WTC11 (cell line): ENCODE measurements at regions not wholly inside any gene's neighbourhood (a gene's known extent, or its start where the extent isn't known, plus 50 kb on each side); places are given as distances from the start of the nearest gene placed in this dataset.

ENCODE experiments used
- CTCF ChIP-seq: fragments of 200-600 bp; IDR thresholded peaks from 2 replicates; pipeline ENCODE4 v1.8.0; 2022; ENCODE audit warnings: antibody characterized with exemption
- IRF1 ChIP-seq: sonication (generic); formaldehyde crosslinking; IDR thresholded peaks from 2 replicates; pipeline ENCODE4 v1.8.0; 2023; ENCODE audit warnings: missing genetic modification reagents

- TF ChIP-seq IRF1 (CRISPR knock-in tag) (no peak), CTCF (no peak)
Observed at GRCh38 chr4:43864616-43865146, 583.9 kb downstream of the KCTD8 start.
